DND-41 (cell line): ENCODE measurements at regions not wholly inside any gene's neighbourhood (a gene's known extent, or its start where the extent isn't known, plus 50 kb on each side); places are given as distances from the start of the nearest gene placed in this dataset.

ENCODE experiments used
- EZH2 ChIP-seq: IDR thresholded peaks from 3 replicates; pipeline ENCODE4 v1.6.1; 2012; ENCODE audit warnings: borderline replicate concordance, low read depth, mild to moderate bottlenecking, moderate library complexity, low read length, inconsistent platforms; ENCODE audit not compliant: severe bottlenecking
- TF ChIP-seq, protein P1 (sequence below): IDR thresholded peaks from 2 replicates; pipeline ENCODE4 v1.5.1; 2012; ENCODE audit warnings: borderline replicate concordance, low read length, moderate library complexity, mild to moderate bottlenecking; ENCODE audit not compliant: poor library complexity, severe bottlenecking; ENCODE audit errors: extremely low read depth

DNA sequence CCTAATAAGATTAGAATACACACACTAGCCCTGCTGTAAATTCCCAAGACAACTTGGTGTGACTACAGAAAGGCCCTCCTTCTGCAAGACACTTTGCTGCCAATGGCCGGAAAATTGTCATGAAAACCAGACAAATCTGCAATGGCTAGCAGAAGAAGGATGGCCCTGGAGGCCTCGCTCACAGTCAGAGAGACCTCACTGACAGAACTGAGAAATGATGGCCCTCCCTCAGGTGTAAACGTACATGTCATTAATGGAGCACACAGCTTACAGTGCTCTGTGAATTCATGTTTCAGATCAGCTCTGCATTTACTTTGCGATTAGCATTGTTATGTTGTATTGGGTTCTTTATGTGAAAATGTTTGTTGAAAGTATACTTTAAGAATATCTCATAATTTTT lies 202.9 kb upstream of the N4BP1 start:
- TF ChIP-seq, protein P1, sequence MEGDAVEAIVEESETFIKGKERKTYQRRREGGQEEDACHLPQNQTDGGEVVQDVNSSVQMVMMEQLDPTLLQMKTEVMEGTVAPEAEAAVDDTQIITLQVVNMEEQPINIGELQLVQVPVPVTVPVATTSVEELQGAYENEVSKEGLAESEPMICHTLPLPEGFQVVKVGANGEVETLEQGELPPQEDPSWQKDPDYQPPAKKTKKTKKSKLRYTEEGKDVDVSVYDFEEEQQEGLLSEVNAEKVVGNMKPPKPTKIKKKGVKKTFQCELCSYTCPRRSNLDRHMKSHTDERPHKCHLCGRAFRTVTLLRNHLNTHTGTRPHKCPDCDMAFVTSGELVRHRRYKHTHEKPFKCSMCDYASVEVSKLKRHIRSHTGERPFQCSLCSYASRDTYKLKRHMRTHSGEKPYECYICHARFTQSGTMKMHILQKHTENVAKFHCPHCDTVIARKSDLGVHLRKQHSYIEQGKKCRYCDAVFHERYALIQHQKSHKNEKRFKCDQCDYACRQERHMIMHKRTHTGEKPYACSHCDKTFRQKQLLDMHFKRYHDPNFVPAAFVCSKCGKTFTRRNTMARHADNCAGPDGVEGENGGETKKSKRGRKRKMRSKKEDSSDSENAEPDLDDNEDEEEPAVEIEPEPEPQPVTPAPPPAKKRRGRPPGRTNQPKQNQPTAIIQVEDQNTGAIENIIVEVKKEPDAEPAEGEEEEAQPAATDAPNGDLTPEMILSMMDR = no peak
- no peak for TF ChIP-seq EZH2
